ENCODE measurements at regions not wholly inside any gene's neighbourhood (a gene's known extent, or its start where the extent isn't known, plus 50 kb on each side); places are given as distances from the start of the nearest gene placed in this dataset.

- Histone ChIP-seq H3K4me1 (ENCODE audit: insufficient read depth, insufficient read length) (no peaks in the 10 kb centered on the region), H3K9ac (ENCODE audit: insufficient read length, low read depth) (no peak overlapping the region), H3K4me3 (ENCODE audit: insufficient read length, low read depth) (no peak overlapping the region), H3K9me3 (ENCODE audit: insufficient read depth, low read length) (peaks cover 9% of the 10 kb centered on the region), H3K27me3 (ENCODE audit: insufficient read depth, insufficient read length) (peaks cover 8% of the 10 kb centered on the region), H3K36me3 (ENCODE audit: insufficient read depth, insufficient read length, low read length) (no peaks in the 10 kb centered on the region)
- DNase-seq (ENCODE audit: low read depth, low spot score): no peak
- no peak for TF ChIP-seq ZNF274 (IDR thresholded peaks at IDR 0.05; ENCODE audit: low read depth, low read length)
- TF ChIP-seq YY1 (IDR thresholded peaks at IDR 0.05; ENCODE audit: insufficient read depth, insufficient read length): no peak
- no peak for TF ChIP-seq SUZ12 (IDR thresholded peaks at IDR 0.05; ENCODE audit: extremely low read depth, insufficient read depth, insufficient read length)
These were observed 102.5 kb upstream of the EEF2KMT start for GRCh38 chr16:5200123-5200522.

- H3K4me3 ChIP-seq (ENCODE audit: insufficient read length, low read depth): no peak overlapping the region
- no peak overlapping the region for H3K9ac ChIP-seq (ENCODE audit: insufficient read length, low read depth)
- no peak for TF ChIP-seq SUZ12 (IDR thresholded peaks at IDR 0.05; ENCODE audit: extremely low read depth, insufficient read depth, insufficient read length)
- peaks cover 8% of the 10 kb centered on the region for H3K27me3 ChIP-seq (ENCODE audit: insufficient read depth, insufficient read length)
- no peak for DNase-seq (ENCODE audit: low read depth, low spot score)
- no peaks in the 10 kb centered on the region for H3K36me3 ChIP-seq (ENCODE audit: insufficient read depth, insufficient read length, low read length)
- no peaks in the 10 kb centered on the region; the same call in 1 of the 2 replicates for H3K9me3 ChIP-seq (ENCODE audit: insufficient read depth, low read length)
- H3K4me1 ChIP-seq (ENCODE audit: insufficient read depth, insufficient read length): no peaks in the 10 kb centered on the region
These were observed 98.6 kb upstream of the EEF2KMT start for GRCh38 chr16:5196204-5196603.

GRCh38 chr16:5193861-5194260, 96.3 kb upstream of the EEF2KMT start:
- TF ChIP-seq SUZ12 (IDR thresholded peaks at IDR 0.05; ENCODE audit: extremely low read depth, insufficient read depth, insufficient read length): no peak
- no peak for TF ChIP-seq YY1 (IDR thresholded peaks at IDR 0.05; ENCODE audit: insufficient read depth, insufficient read length)
- no peak for TF ChIP-seq ZNF274 (IDR thresholded peaks at IDR 0.05; ENCODE audit: low read depth, low read length)
- Histone ChIP-seq H3K9ac (ENCODE audit: insufficient read length, low read depth) (no peak overlapping the region), H3K9me3 (ENCODE audit: insufficient read depth, low read length) (no peaks in the 10 kb centered on the region; the same call in 1 of the 2 replicates), H3K4me3 (ENCODE audit: insufficient read length, low read depth) (no peak overlapping the region), H3K36me3 (ENCODE audit: insufficient read depth, insufficient read length, low read length) (no peaks in the 10 kb centered on the region), H3K4me1 (ENCODE audit: insufficient read depth, insufficient read length) (no peaks in the 10 kb centered on the region), H3K27me3 (ENCODE audit: insufficient read depth, insufficient read length) (peaks cover 4% of the 10 kb centered on the region)
- DNase-seq (ENCODE audit: low read depth, low spot score): no peak

GRCh38 chr16:5188989-5189352, 91.4 kb upstream of the EEF2KMT start:
- DNase-seq (ENCODE audit: low read depth, low spot score): peak; percentile 39

GRCh38 chr16:5188318-5188988, 90.9 kb upstream of the EEF2KMT start:
- no peaks in the 10 kb centered on the region for H3K36me3 ChIP-seq (ENCODE audit: insufficient read depth, insufficient read length, low read length)
- H3K4me1 ChIP-seq (ENCODE audit: insufficient read depth, insufficient read length): peaks cover 3% of the 10 kb centered on the region
- no peak overlapping the region for H3K9ac ChIP-seq (ENCODE audit: insufficient read length, low read depth)
- no peak for DNase-seq (ENCODE audit: low read depth, low spot score)
- H3K9me3 ChIP-seq (ENCODE audit: insufficient read depth, low read length): peaks cover 12% of the 10 kb centered on the region; the same call in 1 of the 2 replicates
- no peak for TF ChIP-seq YY1 (IDR thresholded peaks at IDR 0.05; ENCODE audit: insufficient read depth, insufficient read length)
- TF ChIP-seq SUZ12 (IDR thresholded peaks at IDR 0.05; ENCODE audit: extremely low read depth, insufficient read depth, insufficient read length): no peak
- no peak for TF ChIP-seq ZNF274 (IDR thresholded peaks at IDR 0.05; ENCODE audit: low read depth, low read length)
- H3K4me3 ChIP-seq (ENCODE audit: insufficient read length, low read depth): no peak overlapping the region
- no peaks in the 10 kb centered on the region for H3K27me3 ChIP-seq (ENCODE audit: insufficient read depth, insufficient read length)

More at GRCh38 chr16:5188989-5189352, 91.4 kb upstream of the EEF2KMT start:
- Histone ChIP-seq H3K4me1 (ENCODE audit: insufficient read depth, insufficient read length) (peaks cover 3% of the 10 kb centered on the region), H3K4me3 (ENCODE audit: insufficient read length, low read depth) (no peak overlapping the region), H3K27me3 (ENCODE audit: insufficient read depth, insufficient read length) (no peaks in the 10 kb centered on the region), H3K36me3 (ENCODE audit: insufficient read depth, insufficient read length, low read length) (no peaks in the 10 kb centered on the region), H3K9me3 (ENCODE audit: insufficient read depth, low read length) (peaks cover 12% of the 10 kb centered on the region; the same call in 1 of the 2 replicates), H3K9ac (ENCODE audit: insufficient read length, low read depth) (no peak overlapping the region)
- TF ChIP-seq YY1 (IDR thresholded peaks at IDR 0.05; ENCODE audit: insufficient read depth, insufficient read length) (no peak), SUZ12 (IDR thresholded peaks at IDR 0.05; ENCODE audit: extremely low read depth, insufficient read depth, insufficient read length) (no peak), ZNF274 (IDR thresholded peaks at IDR 0.05; ENCODE audit: low read depth, low read length) (no peak)

GRCh38 chr16:5187402-5187952, 89.9 kb upstream of the EEF2KMT start:
- peaks cover 3% of the 10 kb centered on the region for H3K4me1 ChIP-seq (ENCODE audit: insufficient read depth, insufficient read length)
- H3K9ac ChIP-seq (ENCODE audit: insufficient read length, low read depth): no peak overlapping the region
- H3K27me3 ChIP-seq (ENCODE audit: insufficient read depth, insufficient read length): no peaks in the 10 kb centered on the region
- H3K36me3 ChIP-seq (ENCODE audit: insufficient read depth, insufficient read length, low read length): no peaks in the 10 kb centered on the region
- DNase-seq (ENCODE audit: low read depth, low spot score): no peak
- H3K9me3 ChIP-seq (ENCODE audit: insufficient read depth, low read length): peaks cover 12% of the 10 kb centered on the region; the same call in 1 of the 2 replicates
- H3K4me3 ChIP-seq (ENCODE audit: insufficient read length, low read depth): no peak overlapping the region
- TF ChIP-seq ZNF274 (IDR thresholded peaks at IDR 0.05; ENCODE audit: low read depth, low read length) (no peak), YY1 (IDR thresholded peaks at IDR 0.05; ENCODE audit: insufficient read depth, insufficient read length) (no peak), SUZ12 (IDR thresholded peaks at IDR 0.05; ENCODE audit: extremely low read depth, insufficient read depth, insufficient read length) (no peak)

- Histone ChIP-seq H3K4me1 (ENCODE audit: insufficient read depth, insufficient read length) (peaks cover 3% of the 10 kb centered on the region), H3K27me3 (ENCODE audit: insufficient read depth, insufficient read length) (no peaks in the 10 kb centered on the region), H3K9me3 (ENCODE audit: insufficient read depth, low read length) (peaks cover 12% of the 10 kb centered on the region; the same call in 1 of the 2 replicates), H3K36me3 (ENCODE audit: insufficient read depth, insufficient read length, low read length) (no peaks in the 10 kb centered on the region), H3K4me3 (ENCODE audit: insufficient read length, low read depth) (no peak overlapping the region), H3K9ac (ENCODE audit: insufficient read length, low read depth) (no peak overlapping the region)
- no peak for DNase-seq (ENCODE audit: low read depth, low spot score)
- TF ChIP-seq YY1 (IDR thresholded peaks at IDR 0.05; ENCODE audit: insufficient read depth, insufficient read length) (no peak), ZNF274 (IDR thresholded peaks at IDR 0.05; ENCODE audit: low read depth, low read length) (no peak), SUZ12 (IDR thresholded peaks at IDR 0.05; ENCODE audit: extremely low read depth, insufficient read depth, insufficient read length) (no peak)
These were observed 88.8 kb upstream of the EEF2KMT start for GRCh38 chr16:5186381-5186903.
